ENCODE measurements at regions not wholly inside any gene's neighbourhood (a gene's known extent, or its start where the extent isn't known, plus 50 kb on each side); places are given as distances from the start of the nearest gene placed in this dataset.

DNA sequence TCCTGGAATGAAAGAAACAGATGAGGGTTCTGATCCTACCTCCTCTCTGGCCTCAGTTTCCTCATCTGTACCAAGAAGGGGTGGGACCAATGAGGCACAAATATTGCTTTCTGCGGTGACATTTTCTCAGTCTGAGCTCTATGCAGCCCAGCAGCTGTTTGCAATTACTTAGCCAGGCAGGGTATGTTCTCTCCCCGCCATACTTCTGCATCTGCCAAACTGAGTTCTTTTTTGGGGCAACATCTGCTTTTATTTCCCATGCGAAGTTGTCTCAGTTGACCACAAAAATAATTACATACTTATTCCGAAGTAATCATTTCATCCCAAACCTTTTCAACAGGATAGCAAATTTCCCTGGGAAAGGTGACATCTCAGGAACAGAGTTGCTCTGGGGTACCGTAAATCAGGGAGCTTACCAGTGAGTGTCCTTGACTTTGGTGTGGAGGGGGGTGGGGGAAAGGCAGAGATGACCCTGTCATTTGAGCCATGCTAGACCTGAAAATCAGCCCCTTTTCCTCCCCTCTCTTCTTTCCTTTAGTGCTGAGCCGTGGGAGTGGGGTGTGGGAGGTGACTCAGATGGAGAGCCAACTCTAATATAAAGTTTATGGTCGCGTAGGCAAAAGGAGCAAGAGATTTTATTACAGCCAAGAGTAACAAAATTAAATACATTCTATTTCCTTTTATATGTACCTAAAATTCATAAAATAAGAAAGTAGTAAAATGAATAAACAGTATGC lies 165.7 kb upstream of the KL start:
- ChIA-PET POLR2A (no interaction called here), CTCF (no interaction called here)
- Mint-ChIP-seq H3K4me1 (ENCODE audit: low read depth, unreplicated experiment) (peaks cover 13% of the 10 kb centered on the region), H3K27me3 (ENCODE audit: insufficient read depth, unreplicated experiment) (no peaks in the 10 kb centered on the region), H3K4me3 (ENCODE audit: unreplicated experiment) (no peak overlapping the region), H3K36me3 (ENCODE audit: insufficient read depth, unreplicated experiment) (no peaks in the 10 kb centered on the region), H3K9me3 (ENCODE audit: unreplicated experiment) (no peaks in the 10 kb centered on the region), H3K27ac (ENCODE audit: unreplicated experiment) (no peak overlapping the region)
- no peaks in the 10 kb centered on the region for H3K4me1 ChIP-seq
- no peak overlapping the region for H3K4me3 ChIP-seq (ENCODE audit: low read depth, low read length)
- intact Hi-C loops (cut with micrococcal nuclease; ENCODE audit: unreplicated experiment): no loop called here
- H3K9me3 ChIP-seq: no peaks in the 10 kb centered on the region
- BruUV-seq (replicated peaks): no TSS peak
- DNase-seq: no peak
- TF ChIP-seq, protein P1, sequence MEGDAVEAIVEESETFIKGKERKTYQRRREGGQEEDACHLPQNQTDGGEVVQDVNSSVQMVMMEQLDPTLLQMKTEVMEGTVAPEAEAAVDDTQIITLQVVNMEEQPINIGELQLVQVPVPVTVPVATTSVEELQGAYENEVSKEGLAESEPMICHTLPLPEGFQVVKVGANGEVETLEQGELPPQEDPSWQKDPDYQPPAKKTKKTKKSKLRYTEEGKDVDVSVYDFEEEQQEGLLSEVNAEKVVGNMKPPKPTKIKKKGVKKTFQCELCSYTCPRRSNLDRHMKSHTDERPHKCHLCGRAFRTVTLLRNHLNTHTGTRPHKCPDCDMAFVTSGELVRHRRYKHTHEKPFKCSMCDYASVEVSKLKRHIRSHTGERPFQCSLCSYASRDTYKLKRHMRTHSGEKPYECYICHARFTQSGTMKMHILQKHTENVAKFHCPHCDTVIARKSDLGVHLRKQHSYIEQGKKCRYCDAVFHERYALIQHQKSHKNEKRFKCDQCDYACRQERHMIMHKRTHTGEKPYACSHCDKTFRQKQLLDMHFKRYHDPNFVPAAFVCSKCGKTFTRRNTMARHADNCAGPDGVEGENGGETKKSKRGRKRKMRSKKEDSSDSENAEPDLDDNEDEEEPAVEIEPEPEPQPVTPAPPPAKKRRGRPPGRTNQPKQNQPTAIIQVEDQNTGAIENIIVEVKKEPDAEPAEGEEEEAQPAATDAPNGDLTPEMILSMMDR (IDR thresholded peaks at IDR 0.05; ENCODE audit: insufficient read depth in 1 of 2, low read depth in 1 of 2, low read length in 1 of 2, severe bottlenecking in 1 of 2, unreplicated experiment in 1 of 2): no peak
- H3K27me3 ChIP-seq (replicated peaks; ENCODE audit: control insufficient read depth, insufficient read depth, low read length): no peaks in the 10 kb centered on the region
- no peaks in the 10 kb centered on the region for H3K36me3 ChIP-seq (ENCODE audit: control insufficient read depth, insufficient read depth, low read length)

DNA sequence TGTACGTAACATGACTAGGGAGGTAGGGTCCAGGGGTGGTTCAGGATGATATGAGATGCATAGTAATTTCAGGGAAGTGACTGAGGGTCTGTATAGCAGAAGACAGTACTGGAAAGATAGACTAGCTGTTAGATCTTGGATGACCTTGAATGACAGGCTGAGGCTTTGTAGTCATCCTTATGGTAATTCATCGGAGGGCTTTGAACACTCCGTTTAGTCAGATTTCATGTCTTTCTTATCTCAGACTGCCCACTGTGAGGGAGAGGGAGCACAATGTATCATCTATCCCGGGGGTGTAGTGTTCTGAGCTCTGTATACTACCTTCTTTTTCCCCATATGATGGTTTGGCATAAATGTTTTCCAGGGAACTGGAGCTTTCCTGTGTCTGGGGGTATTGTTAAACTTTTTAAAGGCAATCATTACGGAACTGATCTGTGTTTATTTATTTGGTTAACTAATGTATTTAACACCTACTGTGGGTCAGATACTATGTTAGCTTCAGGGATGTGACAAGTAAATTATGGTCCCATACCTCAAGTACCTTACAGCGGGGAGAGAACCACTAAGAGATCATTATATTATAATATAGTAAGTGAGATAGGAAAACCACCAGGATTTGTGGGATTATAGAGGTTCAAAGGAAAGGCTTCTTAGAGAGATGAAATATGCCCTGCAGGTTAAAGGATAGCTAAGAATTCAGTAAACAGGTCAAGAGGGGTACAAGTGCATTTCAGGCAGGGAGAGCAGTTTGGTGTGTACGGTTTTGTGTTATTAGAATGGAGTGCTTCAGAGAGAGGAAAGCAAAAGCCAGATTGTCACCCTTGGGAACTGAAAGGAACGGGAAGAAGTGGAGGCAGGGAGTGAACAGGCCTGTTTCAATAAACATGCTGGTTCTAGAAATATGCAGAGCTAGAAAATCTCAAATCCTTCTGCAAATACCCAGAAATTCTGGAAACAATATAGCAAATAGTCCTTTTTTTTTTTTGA lies 164.8 kb upstream of the KL start:
- POLR2A ChIA-PET: no interaction called here
- Mint-ChIP-seq H3K27ac (ENCODE audit: unreplicated experiment) (no peak overlapping the region), H3K4me1 (ENCODE audit: low read depth, unreplicated experiment) (peaks cover 13% of the 10 kb centered on the region), H3K27me3 (ENCODE audit: insufficient read depth, unreplicated experiment) (no peaks in the 10 kb centered on the region), H3K36me3 (ENCODE audit: insufficient read depth, unreplicated experiment) (no peaks in the 10 kb centered on the region), H3K9me3 (ENCODE audit: unreplicated experiment) (no peaks in the 10 kb centered on the region), H3K4me3 (ENCODE audit: unreplicated experiment) (no peak overlapping the region)
- intact Hi-C loops (cut with micrococcal nuclease; ENCODE audit: unreplicated experiment): no loop called here
- Histone ChIP-seq H3K4me3 (ENCODE audit: low read depth, low read length) (no peak overlapping the region), H3K4me1 (no peaks in the 10 kb centered on the region), H3K36me3 (ENCODE audit: control insufficient read depth, insufficient read depth, low read length) (no peaks in the 10 kb centered on the region), H3K27me3 (replicated peaks; ENCODE audit: control insufficient read depth, insufficient read depth, low read length) (no peaks in the 10 kb centered on the region), H3K9me3 (no peaks in the 10 kb centered on the region)
- TF ChIP-seq, protein P1 (IDR thresholded peaks at IDR 0.05; ENCODE audit: insufficient read depth in 1 of 2, low read depth in 1 of 2, low read length in 1 of 2, severe bottlenecking in 1 of 2, unreplicated experiment in 1 of 2): no peak
- no peak for DNase-seq
- CTCF ChIA-PET: no interaction called here
- no TSS peak for BruUV-seq (replicated peaks)

DNA sequence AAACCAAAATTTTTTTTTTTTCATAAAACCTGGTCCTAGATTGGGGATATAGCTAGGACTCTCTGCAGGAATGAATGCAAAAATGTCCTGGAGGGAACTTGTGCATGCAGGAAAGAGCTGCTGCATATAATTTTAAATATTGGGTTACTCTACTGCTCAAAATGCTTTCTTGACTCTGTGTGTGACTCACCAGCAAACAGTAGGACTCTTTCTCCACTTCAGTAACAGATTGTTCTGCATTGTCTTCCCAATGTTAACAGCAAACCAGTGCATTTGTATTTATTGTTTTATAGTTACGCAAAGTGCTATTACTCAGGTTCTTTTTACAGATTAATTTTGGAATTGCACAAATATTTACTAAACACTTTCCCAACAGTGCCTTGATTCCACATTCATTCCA lies 163.7 kb upstream of the KL start:
- ChIA-PET CTCF (interaction anchor here (0.6 kb wide), 1 partner anchor 217 kb away, joined by 3 read pairs; no protein-coding TSS in a partner anchor), POLR2A (no interaction called here)
- H3K27me3 Mint-ChIP-seq (ENCODE audit: insufficient read depth, unreplicated experiment): no peaks in the 10 kb centered on the region
- no peaks in the 10 kb centered on the region for H3K27me3 ChIP-seq (replicated peaks; ENCODE audit: control insufficient read depth, insufficient read depth, low read length)
- H3K4me1 ChIP-seq: no peaks in the 10 kb centered on the region
- H3K27ac Mint-ChIP-seq (ENCODE audit: unreplicated experiment): no peak overlapping the region
- intact Hi-C loops (cut with micrococcal nuclease; ENCODE audit: unreplicated experiment): no loop called here
- H3K9me3 ChIP-seq: no peaks in the 10 kb centered on the region
- no peaks in the 10 kb centered on the region for H3K36me3 Mint-ChIP-seq (ENCODE audit: insufficient read depth, unreplicated experiment)
- no peaks in the 10 kb centered on the region for H3K9me3 Mint-ChIP-seq (ENCODE audit: unreplicated experiment)
- DNase-seq: no peak
- TF ChIP-seq, protein P1 (IDR thresholded peaks at IDR 0.05; ENCODE audit: insufficient read depth in 1 of 2, low read depth in 1 of 2, low read length in 1 of 2, severe bottlenecking in 1 of 2, unreplicated experiment in 1 of 2): no peak
- H3K36me3 ChIP-seq (ENCODE audit: control insufficient read depth, insufficient read depth, low read length): no peaks in the 10 kb centered on the region
- no TSS peak for BruUV-seq (replicated peaks)
- H3K4me3 Mint-ChIP-seq (ENCODE audit: unreplicated experiment): no peak overlapping the region
- H3K4me3 ChIP-seq (ENCODE audit: low read depth, low read length): no peak overlapping the region
- H3K4me1 Mint-ChIP-seq (ENCODE audit: low read depth, unreplicated experiment): peaks cover 13% of the 10 kb centered on the region

All from Caco-2 (cell line).